HG02623 (cell line): ENCODE measurements at regions not wholly inside any gene's neighbourhood (a gene's known extent, or its start where the extent isn't known, plus 50 kb on each side); places are given as distances from the start of the nearest gene placed in this dataset.

ENCODE experiments used
- ATAC-seq: cut with Tn5 transposase; IDR thresholded peaks from one replicate; pipeline ENCODE4 v1.9.1; 2021; ENCODE audit warnings: moderate library complexity; ENCODE audit not compliant: unreplicated experiment

GRCh38 chr21:16943231-16943630, 569.6 kb upstream of the CXADR start:
- ATAC-seq = no peak

GRCh38 chr21:16945580-16945979, 567.3 kb upstream of the CXADR start:
- ATAC-seq = no peak

GRCh38 chr21:16956824-16957223, 556.0 kb upstream of the CXADR start:
- no peak for ATAC-seq

GRCh38 chr21:16965424-16965823, 547.4 kb upstream of the CXADR start:
- no peak for ATAC-seq

GRCh38 chr21:16968436-16968835, 544.4 kb upstream of the CXADR start:
- no peak for ATAC-seq

- no peak for ATAC-seq
Measured at GRCh38 chr21:16969636-16970035, 543.2 kb upstream of the CXADR start.

- no peak for ATAC-seq
Measured at GRCh38 chr21:16974060-16974459, 538.8 kb upstream of the CXADR start.

GRCh38 chr21:16976193-16976592, 536.6 kb upstream of the CXADR start:
- ATAC-seq = no peak

- ATAC-seq = no peak
Measured at GRCh38 chr21:16978309-16978895, 534.4 kb upstream of the CXADR start.

- ATAC-seq = no peak
Measured at GRCh38 chr21:16979574-16979973, 533.3 kb upstream of the CXADR start.

GRCh38 chr21:16983420-16983819, 529.4 kb upstream of the CXADR start:
- no peak for ATAC-seq

- no peak for ATAC-seq
Measured at GRCh38 chr21:16992448-16992847, 520.4 kb upstream of the CXADR start.

GRCh38 chr21:16993416-16994038, 519.3 kb upstream of the CXADR start:
- no peak for ATAC-seq

GRCh38 chr21:17002594-17003257, 510.1 kb upstream of the CXADR start:
- ATAC-seq = no peak

GRCh38 chr21:17003258-17003615, 509.6 kb upstream of the CXADR start:
- no peak for ATAC-seq

- ATAC-seq = no peak
Measured at GRCh38 chr21:17003763-17004373, 509.0 kb upstream of the CXADR start.

GRCh38 chr21:17032141-17032655, 480.6 kb upstream of the CXADR start:
- no peak for ATAC-seq

- no peak for ATAC-seq
Measured at GRCh38 chr21:17044696-17045095, 468.1 kb upstream of the CXADR start.

- no peak for ATAC-seq
Measured at GRCh38 chr21:17045214-17045853, 467.5 kb upstream of the CXADR start.

- no peak for ATAC-seq
Measured at GRCh38 chr21:17048974-17049373, 463.9 kb upstream of the CXADR start.

- no peak for ATAC-seq
Measured at GRCh38 chr21:17050156-17050555, 462.7 kb upstream of the CXADR start.
